ENCODE measurements at regions not wholly inside any gene's neighbourhood (a gene's known extent, or its start where the extent isn't known, plus 50 kb on each side); places are given as distances from the start of the nearest gene placed in this dataset.
"Not testable (repeated sequence)": the region's sequence is repeated elsewhere in the genome, so short reads cannot be mapped to it uniquely, and the experiment has no call there.

DNA sequence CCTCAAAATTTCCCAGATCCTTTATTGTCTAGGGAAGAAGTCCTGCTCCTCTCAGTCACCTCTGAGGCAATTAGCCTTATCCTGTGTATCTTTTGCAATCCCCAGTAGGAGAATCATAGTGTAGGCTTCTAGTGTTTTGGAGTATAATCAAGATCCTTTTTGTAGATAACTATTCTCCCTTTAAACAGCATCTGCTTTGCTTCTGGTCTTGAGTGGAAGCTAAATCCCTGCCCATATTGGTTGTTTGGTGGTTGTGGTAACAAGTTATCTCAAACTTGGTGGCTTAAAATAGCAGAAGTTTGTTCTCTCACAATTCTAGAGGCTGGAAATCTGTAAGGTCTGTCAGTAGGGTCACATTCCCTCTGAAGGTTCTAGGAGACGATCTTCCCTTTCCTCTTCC lies 217.5 kb upstream of the RASGRP1 start:
- TF ChIP-seq CTCF (IDR thresholded peaks at IDR 0.05; ENCODE audit: borderline replicate concordance, insufficient read depth, low read depth, low read length) = no peak
- H3K4me3 ChIP-seq (ENCODE audit: low read depth, low read length) = no peak overlapping the region

- no peak overlapping the region for H3K4me3 ChIP-seq (ENCODE audit: low read depth, low read length)
- no peak for TF ChIP-seq CTCF (IDR thresholded peaks at IDR 0.05; ENCODE audit: borderline replicate concordance, insufficient read depth, low read depth, low read length)
Measured at GRCh38 chr15:38788918-38789317, 224.3 kb upstream of the RASGRP1 start.

DNA sequence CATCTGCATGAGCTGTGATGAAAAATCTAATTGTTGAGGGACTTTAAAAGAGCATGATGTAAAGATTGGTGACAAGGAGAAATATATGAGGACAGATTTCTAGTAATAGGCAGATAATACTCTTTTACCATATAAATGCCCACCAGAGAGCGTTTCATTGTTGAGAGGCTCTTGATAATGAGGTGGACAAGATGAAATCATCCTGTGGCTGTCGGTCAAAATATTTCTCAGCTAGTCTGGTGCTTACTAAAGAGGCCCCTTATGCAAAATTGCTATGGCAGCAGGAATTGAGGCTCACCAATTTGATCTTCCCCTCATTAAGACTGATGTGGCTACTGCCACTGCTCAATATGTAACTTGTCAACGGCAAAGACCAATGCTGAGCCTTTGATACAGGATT lies 225.0 kb upstream of the RASGRP1 start:
- no peak overlapping the region for H3K4me3 ChIP-seq (ENCODE audit: low read depth, low read length)
- no peak for TF ChIP-seq CTCF (IDR thresholded peaks at IDR 0.05; ENCODE audit: borderline replicate concordance, insufficient read depth, low read depth, low read length)

- TF ChIP-seq CTCF (IDR thresholded peaks at IDR 0.05; ENCODE audit: borderline replicate concordance, insufficient read depth, low read depth, low read length) = no peak
- H3K4me3 ChIP-seq (ENCODE audit: low read depth, low read length) = no peak overlapping the region
Measured at GRCh38 chr15:38793206-38793810, 228.7 kb upstream of the RASGRP1 start.

- TF ChIP-seq CTCF (IDR thresholded peaks at IDR 0.05; ENCODE audit: borderline replicate concordance, insufficient read depth, low read depth, low read length) = no peak
- H3K4me3 ChIP-seq (ENCODE audit: low read depth, low read length) = no peak overlapping the region
Measured at GRCh38 chr15:38795471-38796245, 231.0 kb upstream of the RASGRP1 start.

DNA sequence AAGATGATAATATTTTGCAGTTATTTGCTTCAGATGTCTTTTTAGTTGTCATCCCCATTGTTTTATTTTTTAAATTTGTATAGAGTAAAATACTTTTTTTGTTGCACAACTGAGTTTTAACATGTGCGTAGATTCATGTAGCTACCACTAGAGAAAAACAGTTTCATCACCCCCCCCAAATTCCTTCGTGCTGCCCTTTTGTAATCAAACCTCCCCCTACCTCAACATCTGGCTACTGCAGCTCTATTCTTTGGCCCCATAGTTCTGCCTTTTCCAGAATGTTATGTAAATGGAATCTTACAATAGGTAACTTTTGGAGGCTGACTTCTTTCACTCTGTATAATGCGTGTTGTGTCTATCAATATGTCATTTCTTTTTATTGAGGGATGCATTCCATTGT lies 232.0 kb upstream of the RASGRP1 start:
- TF ChIP-seq CTCF (IDR thresholded peaks at IDR 0.05; ENCODE audit: borderline replicate concordance, insufficient read depth, low read depth, low read length) = no peak
- H3K4me3 ChIP-seq (ENCODE audit: low read depth, low read length) = no peak overlapping the region

- H3K4me3 ChIP-seq (ENCODE audit: low read depth, low read length) = not testable (repeated sequence)
Measured at GRCh38 chr15:38797506-38797905, 232.9 kb upstream of the RASGRP1 start.

DNA sequence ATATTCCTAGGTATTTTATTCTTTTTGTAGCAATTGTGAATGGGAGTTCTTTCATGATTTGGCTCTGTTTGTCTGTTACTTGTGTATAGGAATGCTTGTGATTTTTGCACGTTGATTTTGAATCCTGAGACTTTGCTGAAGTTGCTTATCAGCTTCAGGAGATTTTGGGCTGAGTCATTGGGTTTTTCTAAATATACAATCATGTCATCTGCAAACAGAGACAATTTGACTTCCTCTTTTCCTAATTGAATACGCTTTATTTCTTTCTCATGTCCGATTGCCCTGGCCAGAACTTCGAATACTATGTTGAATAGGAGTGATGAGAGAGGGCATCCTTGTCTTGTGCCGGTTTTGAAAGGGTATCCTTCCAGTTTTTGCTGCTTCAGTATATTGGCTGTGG lies 234.6 kb upstream of the RASGRP1 start:
- H3K4me3 ChIP-seq (ENCODE audit: low read depth, low read length) = not testable (repeated sequence)

All from GM12875 (cell line).